Omental fat pad (tissue), 3 donors: ENCODE measurements at regions not wholly inside any gene's neighbourhood (a gene's known extent, or its start where the extent isn't known, plus 50 kb on each side); places are given as distances from the start of the nearest gene placed in this dataset.
"Not testable (repeated sequence)": the region's sequence is repeated elsewhere in the genome, so short reads cannot be mapped to it uniquely, and the experiment has no call there.

Source experiments
- ATAC-seq: fragments of 150-250 bp; one replicate; pipeline ENCODE4 v1.9.1; 2016; ENCODE audit warnings: mild to moderate bottlenecking, moderate library complexity; ENCODE audit not compliant: low FRiP score
- DNase-seq: peaks from one replicate; pipeline ENCODE4 v3.0.0-alpha.2; 2019; ENCODE audit warnings: low spot score
- CTCF ChIP-seq, 3 donors: fragments of 450-650 bp; IDR thresholded peaks; one replicate each; pipeline ENCODE4 v1.5.1; 2016 to 2017; ENCODE audit warnings: antibody characterized with exemption in 3 of 3, mild to moderate bottlenecking in 3 of 3, moderate library complexity in 2 of 3

- no peak for ATAC-seq
- no peak for DNase-seq
- TF ChIP-seq CTCF (IDR thresholded peaks at IDR 0.05) = no peak
Measured at GRCh38 chr18:35852786-35853185, 119.7 kb upstream of the RMP24 start.

- DNase-seq (no peak), ATAC-seq (no peak)
- TF ChIP-seq CTCF (IDR thresholded peaks at IDR 0.05) = no peak
Measured at GRCh38 chr18:35854095-35854494, 118.4 kb upstream of the RMP24 start.

- DNase-seq (no peak), ATAC-seq (no peak)
- no peak for TF ChIP-seq CTCF (IDR thresholded peaks at IDR 0.05)
Measured at GRCh38 chr18:35856178-35856577, 116.3 kb upstream of the RMP24 start.

- not testable (repeated sequence) for ATAC-seq, DNase-seq
Measured at GRCh38 chr18:35856721-35857120, 115.8 kb upstream of the RMP24 start.

- DNase-seq = not testable (repeated sequence)
Measured at GRCh38 chr18:35857581-35857980, 114.9 kb upstream of the RMP24 start.

GRCh38 chr18:35861367-35862118 lies 110.9 kb upstream of the RMP24 start:
- TF ChIP-seq CTCF (IDR thresholded peaks at IDR 0.05) = no peak
- DNase-seq = no peak
- ATAC-seq = no peak

More at GRCh38 chr18:35857581-35857980, 114.9 kb upstream of the RMP24 start:
- ATAC-seq = not testable (repeated sequence)

GRCh38 chr18:35862119-35862640 lies 110.3 kb upstream of the RMP24 start:
- no peak for DNase-seq
- TF ChIP-seq CTCF (IDR thresholded peaks at IDR 0.05) = no peak
- ATAC-seq = no peak

- DNase-seq (no peak), ATAC-seq (no peak)
- no peak for TF ChIP-seq CTCF (IDR thresholded peaks at IDR 0.05)
Measured at GRCh38 chr18:35864916-35865315, 107.6 kb upstream of the RMP24 start.
